Ovary (tissue), 7 donors: ENCODE measurements at regions not wholly inside any gene's neighbourhood (a gene's known extent, or its start where the extent isn't known, plus 50 kb on each side); places are given as distances from the start of the nearest gene placed in this dataset.

Source experiments
- DNase-seq, 5 donors: peaks; one replicate each; pipeline ENCODE4 v3.0.0-alpha.2; 2019 to 2020
- H3K27ac ChIP-seq, 2 donors: fragments of 200-600 bp; one replicate each; pipeline versions ENCODE4 v1.5.1 to v1.8.0; 2019 to 2022
- H3K27me3 ChIP-seq: fragments of 200-600 bp; one replicate; pipeline ENCODE4 v1.8.0; 2022
- H3K36me3 ChIP-seq: fragments of 200-600 bp; sonication (generic); one replicate; pipeline ENCODE4 v1.5.1; 2019
- H3K4me1 ChIP-seq: one replicate; pipeline ENCODE4 v1.8.1; 2013; ENCODE audit warnings: mild to moderate bottlenecking, moderate library complexity; ENCODE audit not compliant: insufficient read depth
- H3K4me3 ChIP-seq: fragments of 200-600 bp; sonication (generic); one replicate; pipeline ENCODE4 v1.5.1; 2017
- H3K9me3 ChIP-seq, 2 donors: fragments of 200-600 bp in 1 of 2; sonication (generic) in 1 of 2; one replicate each; pipeline versions ENCODE4 v1.5.1 to v1.8.1; 2013 to 2019; ENCODE audit warnings: mild to moderate bottlenecking in 1 of 2, moderate library complexity in 1 of 2
- EP300 ChIP-seq: sonication (generic); formaldehyde crosslinking; IDR thresholded peaks from one replicate; pipeline ENCODE4 v1.6.1; 2017; ENCODE audit warnings: antibody characterized with exemption
- POLR2A ChIP-seq: fragments of 450-650 bp; IDR thresholded peaks from one replicate; pipeline ENCODE4 v1.6.1; 2017; ENCODE audit warnings: antibody characterized with exemption, mild to moderate bottlenecking, moderate library complexity
- WGBS, 3 donors: extraction: QIAGEN DNeasy Blood & Tissue Kit in 1 of 3; methylation state at CpG; one replicate each; pipeline versions ENCODE4 v1.1.5 to v1.1.7; 2013 to 2017; 5-methylcytosine and 5-hydroxymethylcytosine counted together
- intact Hi-C, 4 donors: fragments of 100-400 bp; cut with DNase I; formaldehyde crosslinking; loops; one replicate each; pipeline versions ENCODE4 v1.11.0 to v1.15.1; 2022 to 2023
- TF ChIP-seq, protein P1 (sequence below), 3 donors: fragments of 450-650 bp in 2 of 3; fragments of 200-600 bp in 1 of 3; IDR thresholded peaks; one replicate each; pipeline versions ENCODE4 v1.5.1 to v1.8.0; 2016 to 2022; ENCODE audit warnings: antibody characterized with exemption in 3 of 3, mild to moderate bottlenecking in 1 of 3
- donor health status: DM: no; HTN: no; CAD: no; lungs with moderate emphysema.
- donor health status: DM: no; HTN: no; CAD: no.
- donor health status: Bipolar disorder and iron deficiency.
- donor health status: DM: no; HTN: no; CAD: no.
- donor health status: DM: yes; HTN: yes; CAD: no.

DNA sequence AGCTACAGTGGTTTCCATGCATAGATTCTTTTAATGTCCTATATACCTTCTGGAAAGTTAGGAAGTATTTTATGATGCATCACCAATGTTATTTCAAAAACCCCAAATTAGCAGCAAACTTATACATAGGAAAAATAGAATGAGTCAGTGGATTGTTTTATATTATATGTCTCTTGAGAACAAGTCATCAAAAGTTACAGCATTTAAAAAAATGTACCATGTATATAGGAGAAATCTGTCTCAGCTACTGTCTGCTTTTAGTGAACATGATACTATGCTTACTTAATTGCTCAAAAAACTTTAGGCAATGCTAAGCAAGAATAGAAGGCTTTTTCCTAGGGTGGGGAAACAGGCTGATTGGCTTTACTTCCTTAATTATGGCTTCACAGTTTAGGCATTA, 365.3 kb downstream of the SAMD5 start:
- no peak for DNase-seq
- intact Hi-C loops: no loop called here
- TF ChIP-seq EP300 (no peak), POLR2A (no peak)
- TF ChIP-seq, protein P1, sequence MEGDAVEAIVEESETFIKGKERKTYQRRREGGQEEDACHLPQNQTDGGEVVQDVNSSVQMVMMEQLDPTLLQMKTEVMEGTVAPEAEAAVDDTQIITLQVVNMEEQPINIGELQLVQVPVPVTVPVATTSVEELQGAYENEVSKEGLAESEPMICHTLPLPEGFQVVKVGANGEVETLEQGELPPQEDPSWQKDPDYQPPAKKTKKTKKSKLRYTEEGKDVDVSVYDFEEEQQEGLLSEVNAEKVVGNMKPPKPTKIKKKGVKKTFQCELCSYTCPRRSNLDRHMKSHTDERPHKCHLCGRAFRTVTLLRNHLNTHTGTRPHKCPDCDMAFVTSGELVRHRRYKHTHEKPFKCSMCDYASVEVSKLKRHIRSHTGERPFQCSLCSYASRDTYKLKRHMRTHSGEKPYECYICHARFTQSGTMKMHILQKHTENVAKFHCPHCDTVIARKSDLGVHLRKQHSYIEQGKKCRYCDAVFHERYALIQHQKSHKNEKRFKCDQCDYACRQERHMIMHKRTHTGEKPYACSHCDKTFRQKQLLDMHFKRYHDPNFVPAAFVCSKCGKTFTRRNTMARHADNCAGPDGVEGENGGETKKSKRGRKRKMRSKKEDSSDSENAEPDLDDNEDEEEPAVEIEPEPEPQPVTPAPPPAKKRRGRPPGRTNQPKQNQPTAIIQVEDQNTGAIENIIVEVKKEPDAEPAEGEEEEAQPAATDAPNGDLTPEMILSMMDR (IDR thresholded peaks at IDR 0.05): no peak
- no peaks in the 10 kb centered on the region for H3K27me3 ChIP-seq
- H3K27ac ChIP-seq: no peak overlapping the region
- H3K36me3 ChIP-seq: no peaks in the 10 kb centered on the region
- no peaks in the 10 kb centered on the region for H3K4me1 ChIP-seq
- H3K9me3 ChIP-seq: no peaks in the 10 kb centered on the region
- H3K4me3 ChIP-seq: no peak overlapping the region

GRCh38 chr6:147874322-147874721, 365.8 kb downstream of the SAMD5 start:
- Histone ChIP-seq H3K9me3 (no peaks in the 10 kb centered on the region), H3K27me3 (no peaks in the 10 kb centered on the region), H3K4me3 (no peak overlapping the region), H3K4me1 (no peaks in the 10 kb centered on the region), H3K27ac (no peak overlapping the region), H3K36me3 (no peaks in the 10 kb centered on the region)
- DNase-seq: no peak
- 71 to 88% (median 79%) methylated on average over 6 of the region's 6 CpGs for WGBS, 3 donors
- TF ChIP-seq EP300 (no peak), POLR2A (no peak)
- TF ChIP-seq, protein P1 (IDR thresholded peaks at IDR 0.05): no peak
- intact Hi-C loops: no loop called here

- Histone ChIP-seq H3K9me3 (no peaks in the 10 kb centered on the region), H3K4me1 (no peaks in the 10 kb centered on the region), H3K27ac (no peak overlapping the region), H3K4me3 (no peak overlapping the region), H3K27me3 (no peaks in the 10 kb centered on the region), H3K36me3 (no peaks in the 10 kb centered on the region)
- DNase-seq: no peak
- WGBS, 3 donors: 92 to 93% (median 92%) methylated on average over 9 of the region's 9 CpGs
- intact Hi-C loops: no loop called here
- TF ChIP-seq EP300 (no peak), POLR2A (no peak)
- TF ChIP-seq, protein P1 (IDR thresholded peaks at IDR 0.05): no peak
Observed at GRCh38 chr6:147879031-147879580, 370.6 kb downstream of the SAMD5 start.

GRCh38 chr6:147881432-147881831, 372.9 kb downstream of the SAMD5 start:
- no peaks in the 10 kb centered on the region for H3K27me3 ChIP-seq
- 81 to 86% (median 83%) methylated on average over 6 of the region's 6 CpGs for WGBS, 3 donors
- no peak for DNase-seq
- H3K4me3 ChIP-seq: no peak overlapping the region
- TF ChIP-seq POLR2A (no peak), EP300 (no peak)
- TF ChIP-seq, protein P1 (IDR thresholded peaks at IDR 0.05): no peak
- H3K27ac ChIP-seq: no peak overlapping the region
- no peaks in the 10 kb centered on the region for H3K9me3 ChIP-seq
- no peaks in the 10 kb centered on the region for H3K36me3 ChIP-seq
- intact Hi-C loops: no loop called here
- H3K4me1 ChIP-seq: no peaks in the 10 kb centered on the region
